Body of pancreas (tissue), 4 donors: ENCODE measurements at regions not wholly inside any gene's neighbourhood (a gene's known extent, or its start where the extent isn't known, plus 50 kb on each side); places are given as distances from the start of the nearest gene placed in this dataset.

Source experiments
- ATAC-seq: fragments of 150-250 bp; one replicate; pipeline ENCODE4 v1.9.1; 2016
- DNase-seq, 4 donors: peaks; one replicate each; pipeline ENCODE4 v3.0.0-alpha.2; 2019
- H3K27ac ChIP-seq, 4 donors: fragments of 200-600 bp; sonication (generic); 1 replicate in 3 of 4; 2 replicates in 1 of 4; pipeline versions ENCODE4 v1.5.1 to v1.6.1; 2016 to 2019; ENCODE audit warnings: mild to moderate bottlenecking in 1 of 4, mixed read lengths in 1 of 4, moderate library complexity in 1 of 4
- H3K27me3 ChIP-seq, 2 donors: fragments of 200-600 bp; sonication (generic); one replicate each; pipeline ENCODE4 v1.6.0; 2016; ENCODE audit warnings: mild to moderate bottlenecking in 1 of 2
- H3K36me3 ChIP-seq, 2 donors: fragments of 200-600 bp; sonication (generic); replicated peaks in 1 of 2; 2 replicates each; pipeline ENCODE4 v1.5.1; 2016; ENCODE audit warnings: low read depth in 2 of 2; ENCODE audit not compliant: insufficient read depth in 1 of 2
- H3K4me1 ChIP-seq: fragments of 200-600 bp; sonication (generic); one replicate; pipeline ENCODE4 v1.6.0; 2016
- H3K4me3 ChIP-seq, 2 donors: fragments of 200-600 bp; sonication (generic); 1 replicate in 1 of 2; 2 replicates in 1 of 2; pipeline ENCODE4 v1.5.1; 2016 to 2019
- H3K9me3 ChIP-seq, 3 donors: fragments of 200-600 bp; sonication (generic); 1 replicate in 2 of 3; 2 replicates in 1 of 3; pipeline ENCODE4 v1.5.1; 2016
- CTCF ChIP-seq, 7 experiments: fragments of 450-650 bp in 4 of 7; fragments of 200-600 bp in 3 of 7; sonication (generic) in 3 of 7; IDR thresholded peaks; one replicate each; pipeline ENCODE4 v1.5.1; 2016 to 2019; ENCODE audit warnings: antibody characterized with exemption in 7 of 7
- POLR2A ChIP-seq, 3 donors: fragments of 450-650 bp; IDR thresholded peaks; one replicate each; pipeline ENCODE4 v1.6.1; 2016; ENCODE audit warnings: antibody characterized with exemption in 3 of 3, mild to moderate bottlenecking in 2 of 3
- WGBS, 2 donors: methylation state at CpG; one replicate each; pipeline ENCODE4 v1.1.5; 2017; 5-methylcytosine and 5-hydroxymethylcytosine counted together
- intact Hi-C: fragments of 100-400 bp; cut with DNase I; formaldehyde crosslinking; loops from one replicate; pipeline ENCODE4 v1.15.1; 2023

GRCh38 chr9:99515093-99515492 lies 293.0 kb downstream of the SEC61B start:
- H3K4me3 ChIP-seq = no peak overlapping the region
- H3K36me3 ChIP-seq = no peaks in the 10 kb centered on the region
- no peaks in the 10 kb centered on the region for H3K27me3 ChIP-seq
- no peaks in the 10 kb centered on the region for H3K9me3 ChIP-seq
- peaks cover 7% of the 10 kb centered on the region for H3K4me1 ChIP-seq
- DNase-seq (peak in 1 of 4 donors; percentile 46), ATAC-seq (no peak)
- WGBS, 2 donors = 72 to 81% methylated on average over 1 of the region's 1 CpG
- intact Hi-C loops = no loop called here
- H3K27ac ChIP-seq = no peak overlapping the region
- TF ChIP-seq CTCF (IDR thresholded peaks at IDR 0.05) (no peak), POLR2A (IDR thresholded peaks at IDR 0.05) (no peak)

GRCh38 chr9:99515895-99516656 lies 294.0 kb downstream of the SEC61B start:
- intact Hi-C loops = no loop called here
- TF ChIP-seq CTCF (IDR thresholded peaks at IDR 0.05) = no peak
- TF ChIP-seq POLR2A (IDR thresholded peaks at IDR 0.05) = no peak
- WGBS, 2 donors = 88 to 89% methylated on average over 7 of the region's 7 CpGs
- no peaks in the 10 kb centered on the region for H3K4me1 ChIP-seq
- H3K4me3 ChIP-seq = no peak overlapping the region
- no peaks in the 10 kb centered on the region for H3K36me3 ChIP-seq
- no peaks in the 10 kb centered on the region for H3K27me3 ChIP-seq
- no peaks in the 10 kb centered on the region for H3K9me3 ChIP-seq
- no peak overlapping the region for H3K27ac ChIP-seq
- ATAC-seq (no peak), DNase-seq (no peak)

- no peaks in the 10 kb centered on the region for H3K4me1 ChIP-seq
- intact Hi-C loops = no loop called here
- no peaks in the 10 kb centered on the region for H3K9me3 ChIP-seq
- H3K36me3 ChIP-seq = no peaks in the 10 kb centered on the region
- no peak for ATAC-seq
- TF ChIP-seq POLR2A (IDR thresholded peaks at IDR 0.05) (no peak), CTCF (IDR thresholded peaks at IDR 0.05) (no peak)
- 83 to 91% methylated on average over 1 of the region's 1 CpG for WGBS, 2 donors
- H3K4me3 ChIP-seq = no peak overlapping the region
- H3K27me3 ChIP-seq = no peaks in the 10 kb centered on the region
- DNase-seq = no peak
- no peak overlapping the region for H3K27ac ChIP-seq
Observed at GRCh38 chr9:99516657-99517049, 294.6 kb downstream of the SEC61B start.

- DNase-seq = no peak
- no peak overlapping the region for H3K27ac ChIP-seq
- intact Hi-C loops = no loop called here
- WGBS, 2 donors = 46 to 65% methylated on average over 1 of the region's 1 CpG
- no peak for ATAC-seq
- H3K4me3 ChIP-seq = no peak overlapping the region
- no peaks in the 10 kb centered on the region for H3K9me3 ChIP-seq
- no peaks in the 10 kb centered on the region for H3K27me3 ChIP-seq
- TF ChIP-seq POLR2A (IDR thresholded peaks at IDR 0.05) = no peak
- TF ChIP-seq CTCF (IDR thresholded peaks at IDR 0.05) = no peak
- no peaks in the 10 kb centered on the region for H3K36me3 ChIP-seq
- H3K4me1 ChIP-seq = no peaks in the 10 kb centered on the region
Observed at GRCh38 chr9:99523838-99524237, 297.8 kb upstream of the NR4A3 start.

- 74 to 75% methylated on average over 5 of the region's 5 CpGs for WGBS, 2 donors
- intact Hi-C loops = no loop called here
- H3K36me3 ChIP-seq = no peaks in the 10 kb centered on the region
- no peak overlapping the region for H3K4me3 ChIP-seq
- H3K9me3 ChIP-seq = no peaks in the 10 kb centered on the region
- H3K27me3 ChIP-seq = no peaks in the 10 kb centered on the region
- DNase-seq = no peak
- no peak overlapping the region for H3K27ac ChIP-seq
- no peaks in the 10 kb centered on the region for H3K4me1 ChIP-seq
- ATAC-seq = no peak
- TF ChIP-seq POLR2A (IDR thresholded peaks at IDR 0.05) = no peak
- TF ChIP-seq CTCF (IDR thresholded peaks at IDR 0.05) = no peak
Observed at GRCh38 chr9:99531313-99531712, 290.4 kb upstream of the NR4A3 start.
